Bronchial epithelial cell (primary cell): ENCODE measurements at regions not wholly inside any gene's neighbourhood (a gene's known extent, or its start where the extent isn't known, plus 50 kb on each side); places are given as distances from the start of the nearest gene placed in this dataset.

ENCODE experiments used
- DNase-seq: peaks from one replicate; pipeline ENCODE4 v3.0.0-alpha.2; 2010; ENCODE audit warnings: low read depth
- FAIRE-seq: peaks from 2 replicates; lab custom pipeline; 2011; peaks lifted over from hg19 to GRCh38; lab: Jason Lieb, UNC
- H3K27me3 ChIP-seq: 2 replicates; pipeline ENCODE4 v1.5.1; 2011; ENCODE audit warnings: low read length; ENCODE audit not compliant: control insufficient read depth, insufficient read depth
- H3K36me3 ChIP-seq: 2 replicates; pipeline ENCODE4 v1.5.1; 2011; ENCODE audit warnings: low read length; ENCODE audit not compliant: control insufficient read depth, insufficient read depth
- H3K4me3 ChIP-seq: 2 replicates; pipeline ENCODE4 v1.5.1; 2011; ENCODE audit warnings: mild to moderate bottlenecking, low read depth, low read length, control low read depth
- TF ChIP-seq, protein P1 (sequence below): IDR thresholded peaks from 2 replicates; pipeline ENCODE4 v1.5.1; 2011; ENCODE audit warnings: mild to moderate bottlenecking, moderate library complexity, low read length, control low read depth, inconsistent platforms; ENCODE audit not compliant: insufficient read depth, severe bottlenecking

GRCh38 chr10:118237930-118238329, 104.2 kb downstream of the FAM204A start:
- peaks cover 8% of the 10 kb centered on the region for H3K27me3 ChIP-seq
- TF ChIP-seq, protein P1, sequence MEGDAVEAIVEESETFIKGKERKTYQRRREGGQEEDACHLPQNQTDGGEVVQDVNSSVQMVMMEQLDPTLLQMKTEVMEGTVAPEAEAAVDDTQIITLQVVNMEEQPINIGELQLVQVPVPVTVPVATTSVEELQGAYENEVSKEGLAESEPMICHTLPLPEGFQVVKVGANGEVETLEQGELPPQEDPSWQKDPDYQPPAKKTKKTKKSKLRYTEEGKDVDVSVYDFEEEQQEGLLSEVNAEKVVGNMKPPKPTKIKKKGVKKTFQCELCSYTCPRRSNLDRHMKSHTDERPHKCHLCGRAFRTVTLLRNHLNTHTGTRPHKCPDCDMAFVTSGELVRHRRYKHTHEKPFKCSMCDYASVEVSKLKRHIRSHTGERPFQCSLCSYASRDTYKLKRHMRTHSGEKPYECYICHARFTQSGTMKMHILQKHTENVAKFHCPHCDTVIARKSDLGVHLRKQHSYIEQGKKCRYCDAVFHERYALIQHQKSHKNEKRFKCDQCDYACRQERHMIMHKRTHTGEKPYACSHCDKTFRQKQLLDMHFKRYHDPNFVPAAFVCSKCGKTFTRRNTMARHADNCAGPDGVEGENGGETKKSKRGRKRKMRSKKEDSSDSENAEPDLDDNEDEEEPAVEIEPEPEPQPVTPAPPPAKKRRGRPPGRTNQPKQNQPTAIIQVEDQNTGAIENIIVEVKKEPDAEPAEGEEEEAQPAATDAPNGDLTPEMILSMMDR: no peak
- H3K4me3 ChIP-seq: no peak overlapping the region
- FAIRE-seq (peak; percentile 90), DNase-seq (no peak)
- no peaks in the 10 kb centered on the region for H3K36me3 ChIP-seq

DNA sequence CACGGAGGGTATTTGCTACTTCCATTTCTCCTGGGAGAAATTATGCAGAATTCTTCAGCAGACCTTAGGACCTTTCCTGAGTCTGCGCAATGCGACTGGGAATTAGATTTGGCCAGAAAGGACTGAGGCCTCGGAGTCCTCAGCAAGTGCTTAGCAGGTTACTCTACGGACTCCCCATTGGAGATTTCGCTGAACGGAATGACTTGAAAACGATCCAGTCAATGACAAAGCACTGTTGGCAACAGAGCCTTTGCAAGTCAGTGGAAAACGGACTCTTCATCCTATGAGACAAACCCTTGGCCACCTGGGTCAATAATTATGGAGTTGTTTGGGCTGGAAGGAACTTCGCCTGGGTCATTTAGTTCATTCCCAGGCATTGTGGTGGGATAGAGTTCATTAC, 107.4 kb downstream of the FAM204A start:
- Histone ChIP-seq H3K4me3 (no peak overlapping the region), H3K27me3 (peaks cover 4% of the 10 kb centered on the region), H3K36me3 (no peaks in the 10 kb centered on the region)
- TF ChIP-seq, protein P1: no peak
- no peak for FAIRE-seq
- no peak for DNase-seq

- TF ChIP-seq, protein P1: no peak
- FAIRE-seq: no peak
- H3K4me3 ChIP-seq: no peak overlapping the region
Measured at GRCh38 chr10:118220346-118220850, 121.7 kb downstream of the FAM204A start.

DNA sequence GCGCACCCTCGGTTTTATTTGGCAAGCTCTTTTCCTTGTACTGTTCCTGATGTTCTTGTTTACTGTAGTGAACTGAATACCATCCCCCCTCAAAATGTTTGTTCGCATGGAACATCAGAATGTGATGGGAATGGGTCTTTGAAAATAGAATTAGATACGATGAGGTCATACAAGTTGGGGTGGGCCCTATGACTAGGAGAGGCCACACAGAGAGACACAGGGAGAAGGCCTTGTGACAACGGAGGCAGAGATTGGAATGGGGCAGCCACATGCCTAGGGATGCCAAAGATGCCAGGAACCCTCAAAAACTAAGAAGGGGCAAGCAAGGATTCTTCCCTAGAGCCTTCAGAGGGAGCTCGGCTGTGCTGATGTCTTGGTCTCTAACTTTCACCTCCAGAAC, 123.6 kb downstream of the FAM204A start:
- no peaks in the 10 kb centered on the region for H3K27me3 ChIP-seq
- no peaks in the 10 kb centered on the region for H3K36me3 ChIP-seq
- H3K4me3 ChIP-seq: no peak overlapping the region
- DNase-seq (no peak), FAIRE-seq (no peak)
- TF ChIP-seq, protein P1: no peak

More at GRCh38 chr10:118220346-118220850, 121.7 kb downstream of the FAM204A start:
- Histone ChIP-seq H3K27me3 (no peaks in the 10 kb centered on the region), H3K36me3 (no peaks in the 10 kb centered on the region)
- no peak for DNase-seq

GRCh38 chr10:118216571-118217170, 125.5 kb downstream of the FAM204A start:
- FAIRE-seq: no peak
- no peaks in the 10 kb centered on the region for H3K36me3 ChIP-seq
- no peak overlapping the region for H3K4me3 ChIP-seq
- H3K27me3 ChIP-seq: no peaks in the 10 kb centered on the region
- no peak for DNase-seq
- TF ChIP-seq, protein P1: no peak

DNA sequence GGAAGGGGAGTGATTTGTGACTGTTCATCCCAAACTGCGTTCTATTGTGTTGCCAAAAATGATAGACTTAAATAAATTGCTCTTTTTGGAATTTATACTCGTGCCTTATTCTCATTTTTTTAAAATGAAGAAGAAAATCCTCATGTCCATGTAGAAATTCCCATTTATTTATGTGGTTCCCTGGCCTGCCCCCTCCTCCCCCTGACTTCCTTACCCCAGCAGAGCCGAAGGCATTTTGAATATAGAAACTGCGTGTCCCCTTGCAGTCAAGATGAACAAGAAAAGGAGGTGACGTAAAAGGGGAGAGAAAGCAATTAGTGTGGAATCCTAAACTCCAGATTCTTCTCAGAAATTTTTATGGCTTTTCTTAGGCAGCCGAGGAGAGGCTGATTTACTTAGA, 126.1 kb downstream of the FAM204A start:
- Histone ChIP-seq H3K36me3 (no peaks in the 10 kb centered on the region), H3K27me3 (no peaks in the 10 kb centered on the region), H3K4me3 (no peak overlapping the region)
- no peak for FAIRE-seq
- TF ChIP-seq, protein P1: no peak
- DNase-seq: no peak
